GM19468 (cell line): ENCODE measurements at regions not wholly inside any gene's neighbourhood (a gene's known extent, or its start where the extent isn't known, plus 50 kb on each side); places are given as distances from the start of the nearest gene placed in this dataset.
"Not testable (repeated sequence)": the region's sequence is repeated elsewhere in the genome, so short reads cannot be mapped to it uniquely, and the experiment has no call there.

Source experiments
- ATAC-seq: cut with Tn5 transposase; IDR thresholded peaks from one replicate; pipeline ENCODE4 v1.9.1; 2021; ENCODE audit warnings: mild to moderate bottlenecking, moderate library complexity, moderate number of reproducible peaks; ENCODE audit not compliant: unreplicated experiment; ENCODE audit errors: extremely low read depth

DNA sequence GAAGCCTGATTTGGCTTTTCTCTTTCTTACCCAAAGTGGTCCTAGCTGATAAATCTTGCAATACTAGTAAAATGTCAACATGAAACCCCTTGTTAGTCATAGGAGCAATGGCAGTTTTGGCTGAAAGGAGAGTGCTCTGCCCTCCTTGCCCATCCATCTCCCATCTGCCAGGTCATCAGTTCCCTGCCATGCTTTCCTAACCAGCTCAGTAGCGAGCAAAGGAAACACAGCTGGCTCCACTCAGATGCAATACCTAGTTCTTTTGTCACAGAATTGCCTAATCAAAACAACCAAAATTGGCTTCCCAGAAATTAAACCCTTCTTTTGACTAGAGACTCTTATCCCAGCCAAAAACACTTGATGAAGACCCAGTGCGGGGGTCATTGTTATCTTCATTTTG is 733.0 kb downstream of the CCSER2 start:
- ATAC-seq: no peak

DNA sequence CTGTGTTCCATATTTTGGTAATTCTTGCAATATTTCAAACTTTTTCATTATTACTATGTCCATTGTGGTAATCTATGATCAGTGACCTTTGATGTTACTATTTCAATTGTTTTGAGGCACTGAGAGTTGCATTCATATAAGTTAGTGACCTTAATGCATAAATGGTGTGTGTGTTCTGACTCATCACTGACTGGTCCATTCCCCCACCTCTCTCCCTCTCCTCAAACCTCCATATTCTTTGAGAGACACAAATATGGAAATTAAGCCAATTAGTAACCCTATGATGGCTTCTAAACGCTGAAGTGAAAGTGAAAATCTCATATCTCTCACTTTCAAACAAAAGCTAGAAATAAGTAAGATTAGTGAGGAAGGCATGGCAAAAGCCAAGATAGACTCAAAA is 739.6 kb downstream of the CCSER2 start:
- no peak for ATAC-seq

DNA sequence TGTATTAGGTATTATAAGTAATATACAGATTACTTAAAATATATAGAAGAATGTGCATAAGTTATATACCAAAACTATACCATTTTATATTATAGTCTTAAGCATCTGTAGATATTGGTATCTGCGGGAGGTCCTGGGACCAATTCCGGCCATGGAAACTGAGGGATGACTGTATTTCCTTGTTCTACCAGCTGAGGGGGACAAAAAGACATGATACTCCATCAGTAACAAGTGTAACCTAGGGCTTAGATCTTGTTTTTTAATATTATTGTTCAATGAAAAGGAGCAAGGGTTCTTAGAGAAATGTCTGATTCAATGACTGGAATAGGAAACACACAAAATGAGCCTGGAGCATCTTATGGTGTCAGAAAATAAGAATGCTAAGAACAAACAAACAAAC is 752.5 kb downstream of the CCSER2 start:
- ATAC-seq: no peak

DNA sequence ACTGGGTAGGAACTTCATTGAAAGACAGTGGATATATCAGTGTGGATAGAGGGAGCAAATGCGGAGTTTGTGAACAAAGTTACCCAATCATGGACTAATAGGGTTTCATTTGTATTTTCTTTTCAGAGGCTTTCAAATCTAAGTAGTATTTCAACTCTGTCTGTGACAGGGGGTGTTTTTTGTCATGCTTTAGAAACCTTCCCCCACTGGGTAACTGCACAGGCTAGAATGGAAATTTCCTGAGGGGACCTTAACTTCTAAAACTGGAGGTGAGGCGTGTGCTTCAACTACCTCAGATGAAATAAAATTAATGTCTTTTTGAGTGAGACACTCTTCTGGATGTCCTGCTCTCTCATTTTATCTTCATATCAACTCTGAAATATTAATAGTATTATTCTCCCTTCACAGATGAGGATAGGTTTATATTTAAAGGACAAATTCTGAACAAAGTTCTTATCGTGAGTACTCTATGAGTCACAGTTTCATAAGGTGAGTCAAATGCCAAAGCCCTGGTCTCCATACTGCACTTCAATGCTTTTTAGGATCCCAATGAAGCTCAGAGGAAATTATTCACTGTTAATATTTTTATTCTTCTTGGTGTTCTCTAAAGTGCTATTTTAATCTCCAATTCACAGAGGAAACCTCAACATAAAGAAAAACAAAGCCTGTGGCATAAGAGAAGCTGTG is 770.6 kb downstream of the CCSER2 start:
- ATAC-seq: no peak

DNA sequence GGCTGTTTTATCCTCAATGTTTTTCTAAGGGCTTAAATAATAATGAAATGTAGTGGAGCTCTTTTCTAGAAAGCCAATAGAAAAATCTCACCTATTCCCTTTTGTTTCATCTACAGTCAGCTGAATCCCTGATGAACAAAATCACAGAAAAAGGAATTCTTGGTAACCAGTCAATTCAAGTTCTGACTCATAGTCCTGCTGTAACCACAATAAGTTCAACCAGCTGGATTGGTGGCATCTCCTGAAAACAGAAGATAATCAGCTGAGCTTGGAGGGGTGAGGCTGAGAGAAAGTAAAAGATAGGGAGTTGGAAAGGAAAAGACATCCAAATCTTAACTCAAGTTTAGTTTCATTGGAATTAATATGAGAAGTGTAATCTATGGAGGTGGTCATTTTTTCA is 772.1 kb downstream of the CCSER2 start:
- no peak for ATAC-seq

DNA sequence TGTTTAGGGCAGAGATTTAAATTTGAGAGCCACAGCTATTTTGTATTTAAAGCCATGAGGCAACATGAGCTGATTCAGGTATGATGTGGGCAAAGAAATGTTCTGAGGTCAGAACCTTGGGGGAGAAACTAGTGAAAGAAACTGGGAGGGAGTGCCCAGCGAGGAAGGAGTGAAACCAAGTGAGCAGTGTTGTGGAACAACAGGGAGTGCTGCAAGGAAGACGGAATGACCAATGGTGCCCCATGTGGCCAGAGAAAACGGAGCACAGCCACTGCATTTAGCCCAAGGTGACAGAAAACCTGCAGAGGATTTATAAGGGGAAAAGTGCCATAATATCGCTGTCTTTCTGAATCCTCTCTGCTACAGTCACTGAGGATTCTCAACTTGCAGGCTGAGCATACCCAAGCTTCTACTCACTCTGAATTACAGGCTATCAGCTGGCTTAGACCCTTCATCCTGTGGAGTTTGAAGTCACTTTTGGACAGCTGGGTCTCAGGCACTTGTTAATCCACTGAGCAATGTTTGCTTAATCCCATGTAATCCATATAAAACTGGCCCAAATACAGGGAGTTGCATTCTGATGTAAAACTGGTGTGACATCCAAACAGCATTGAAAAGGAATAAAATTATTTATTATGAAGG is 777.3 kb downstream of the CCSER2 start:
- no peak for ATAC-seq

DNA sequence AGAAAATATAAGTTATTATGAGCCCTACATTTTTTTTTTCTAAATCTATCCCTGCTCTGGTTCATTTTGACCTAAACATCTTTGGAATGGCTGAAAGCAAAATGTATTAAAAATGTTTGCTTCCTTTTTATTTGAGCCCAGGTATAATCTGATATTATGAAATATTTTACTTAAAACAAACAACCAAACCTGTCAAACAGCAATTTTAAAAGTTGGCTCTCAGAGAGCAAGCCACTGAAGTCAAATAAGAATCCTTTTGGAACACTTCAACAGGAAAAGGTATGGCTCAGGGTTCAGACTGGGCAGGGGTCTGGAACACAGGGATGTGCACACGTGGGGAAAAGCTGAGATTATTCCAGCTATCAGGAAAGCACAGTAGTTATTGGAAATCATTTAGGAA is 782.9 kb downstream of the CCSER2 start:
- ATAC-seq: no peak

DNA sequence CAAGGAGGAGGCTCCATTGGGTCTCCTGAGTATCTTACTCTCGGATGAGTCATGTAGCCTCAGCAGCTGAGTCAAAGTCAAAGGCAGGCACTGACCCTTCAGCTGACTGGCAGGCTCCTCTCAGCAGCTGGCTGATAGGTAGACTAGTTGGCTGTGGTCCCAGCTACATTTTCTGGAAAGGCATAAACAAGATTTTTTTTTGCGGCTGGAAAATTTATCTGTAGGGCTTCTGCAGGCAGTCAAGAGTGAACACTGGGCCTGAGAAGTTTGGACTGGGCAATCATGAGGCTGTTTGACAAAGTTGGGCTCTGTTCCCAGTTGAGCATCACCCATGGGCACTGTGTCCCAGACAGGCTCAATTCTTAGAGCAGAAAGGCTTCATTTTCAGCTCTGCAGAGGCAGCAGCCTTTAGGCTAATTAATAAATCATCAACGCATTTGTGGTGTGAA is 796.2 kb downstream of the CCSER2 start:
- ATAC-seq: no peak

DNA sequence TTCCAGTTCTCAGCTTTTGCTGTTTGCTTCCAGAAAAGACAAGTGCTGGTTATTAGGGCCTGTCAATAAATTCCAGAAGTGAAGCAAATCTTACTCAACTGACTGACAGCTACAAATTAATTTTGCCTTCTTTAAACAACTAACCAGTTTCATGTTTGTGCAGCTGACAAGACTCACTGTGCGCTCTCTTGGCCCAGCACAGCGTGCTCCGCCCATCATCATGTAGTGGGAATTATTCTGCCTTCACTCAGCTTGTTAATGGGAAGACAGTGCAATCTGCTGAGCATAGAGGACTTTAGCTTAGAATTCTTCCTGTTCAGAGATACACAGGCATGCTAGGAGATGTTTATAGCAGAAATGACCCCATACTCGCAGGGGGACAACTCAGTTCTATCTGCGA is 808.9 kb downstream of the CCSER2 start:
- no peak for ATAC-seq

DNA sequence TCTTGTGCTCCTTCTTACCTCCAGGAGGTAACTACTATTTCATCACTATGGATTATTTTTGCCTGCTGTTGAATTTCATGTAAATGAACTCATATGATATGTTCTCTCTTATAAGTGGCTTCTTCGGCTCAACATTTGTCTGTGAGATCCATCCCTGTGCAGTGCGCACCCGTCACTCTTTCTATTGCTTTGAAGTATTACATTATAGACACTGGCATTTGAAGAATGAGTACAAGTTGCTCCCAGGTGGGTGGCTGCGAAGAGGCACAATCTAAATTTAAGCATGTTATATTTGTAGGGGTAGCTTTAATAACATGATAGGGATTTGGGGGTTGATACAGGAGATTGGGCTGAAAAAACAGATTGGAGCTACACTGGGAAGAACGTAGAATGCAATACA is 809.7 kb downstream of the CCSER2 start:
- no peak for ATAC-seq

DNA sequence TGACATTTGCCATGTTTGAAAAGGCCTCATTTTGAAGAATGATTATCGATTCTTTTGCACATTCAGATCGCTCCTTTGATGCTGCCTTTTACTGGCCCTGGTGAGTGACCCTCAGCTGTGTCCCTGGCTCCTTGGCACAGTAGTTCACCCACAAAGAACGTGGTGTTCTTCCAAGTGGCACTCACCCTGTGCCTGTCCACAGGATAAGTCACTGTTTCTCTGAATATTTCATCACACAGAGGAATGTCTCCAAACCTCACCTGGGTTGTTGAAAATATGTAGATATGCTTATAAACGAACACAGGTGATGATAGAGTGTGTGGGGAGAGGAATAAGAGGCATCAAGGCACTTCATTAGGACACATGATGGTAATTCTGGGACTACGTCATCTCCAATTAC is 810.7 kb downstream of the CCSER2 start:
- ATAC-seq: no peak

DNA sequence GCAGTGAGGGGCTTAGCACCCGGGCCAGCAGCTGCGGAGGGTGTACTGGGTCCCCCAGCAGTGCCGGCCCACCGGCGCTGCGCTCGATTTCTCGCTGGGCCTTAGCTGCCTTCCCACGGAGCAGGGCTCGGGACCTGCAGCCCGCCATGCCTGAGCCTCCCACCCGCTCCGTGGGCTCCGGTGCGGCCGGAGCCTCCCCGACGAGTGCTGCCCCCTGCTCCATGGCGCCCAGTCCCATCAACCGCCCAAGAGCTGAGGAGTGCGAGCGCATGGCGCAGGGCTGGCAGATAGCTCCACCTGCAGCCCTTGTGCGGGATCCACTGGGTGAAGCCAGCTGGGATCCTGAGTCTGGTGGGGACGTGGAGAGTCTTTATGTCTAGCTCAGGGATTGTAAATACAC is 813.1 kb downstream of the CCSER2 start:
- ATAC-seq: not testable (repeated sequence)

DNA sequence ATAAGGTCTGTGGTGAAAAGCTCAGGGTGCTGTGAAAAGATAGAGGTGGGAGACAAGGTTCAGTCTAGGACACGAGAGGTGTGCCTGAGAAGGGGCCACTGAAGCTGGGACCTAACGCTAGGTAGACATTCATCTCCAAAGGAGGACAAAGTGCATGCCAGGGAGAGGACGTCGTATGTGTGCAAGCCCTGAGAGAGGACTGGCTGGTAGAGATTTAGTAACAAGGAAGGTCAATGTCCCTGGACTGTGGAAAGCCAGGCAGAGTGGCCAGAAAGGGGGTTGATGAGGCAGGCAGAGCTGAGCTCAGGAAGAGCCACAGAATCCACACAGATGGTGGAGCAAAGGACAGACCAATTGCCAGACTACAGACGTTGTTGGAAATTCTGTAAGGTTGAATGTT is 817.6 kb downstream of the CCSER2 start:
- ATAC-seq: no peak

DNA sequence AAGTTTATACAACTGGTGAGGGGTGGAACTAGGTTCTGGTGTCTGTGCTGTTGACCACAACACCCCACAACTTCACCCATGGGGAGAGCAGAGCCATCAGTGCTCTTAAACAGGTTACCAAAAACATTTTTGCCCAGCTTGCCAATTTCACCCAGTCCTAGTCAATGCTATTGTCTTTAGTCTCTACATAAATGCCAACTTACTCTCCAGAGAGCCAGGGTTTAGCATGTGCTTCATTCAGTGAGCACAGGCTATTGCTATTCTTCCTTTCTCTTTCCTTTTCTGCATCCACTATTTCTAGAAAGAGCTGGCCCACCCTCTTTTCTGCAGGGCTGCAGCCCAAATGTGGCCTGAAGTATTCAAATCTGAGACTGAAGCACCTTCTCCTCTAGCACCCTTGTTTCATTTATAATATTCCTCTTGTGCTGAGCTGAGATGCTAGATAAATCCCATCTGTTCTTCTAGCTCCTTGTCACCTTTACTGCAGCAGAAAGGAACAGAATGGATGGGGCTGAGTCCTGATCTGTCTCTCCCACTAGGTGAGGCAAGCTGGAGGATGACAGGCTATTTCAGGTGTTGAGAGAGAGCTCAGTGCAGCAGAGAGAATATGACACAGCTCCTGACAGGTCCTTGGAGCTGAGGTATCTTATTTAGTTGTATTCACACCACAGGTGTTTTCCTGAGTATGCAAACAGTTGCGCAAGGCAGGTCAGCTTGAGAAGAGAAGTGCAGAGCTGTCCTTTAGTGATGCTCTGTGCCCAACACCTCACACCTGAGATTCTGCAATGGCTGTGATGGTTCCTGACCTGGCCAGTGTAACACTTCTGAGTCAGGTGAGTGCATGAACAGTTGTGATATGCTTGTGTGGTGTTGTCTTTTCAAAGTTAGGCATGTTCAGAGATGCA is 819.2 kb downstream of the CCSER2 start:
- ATAC-seq: no peak

DNA sequence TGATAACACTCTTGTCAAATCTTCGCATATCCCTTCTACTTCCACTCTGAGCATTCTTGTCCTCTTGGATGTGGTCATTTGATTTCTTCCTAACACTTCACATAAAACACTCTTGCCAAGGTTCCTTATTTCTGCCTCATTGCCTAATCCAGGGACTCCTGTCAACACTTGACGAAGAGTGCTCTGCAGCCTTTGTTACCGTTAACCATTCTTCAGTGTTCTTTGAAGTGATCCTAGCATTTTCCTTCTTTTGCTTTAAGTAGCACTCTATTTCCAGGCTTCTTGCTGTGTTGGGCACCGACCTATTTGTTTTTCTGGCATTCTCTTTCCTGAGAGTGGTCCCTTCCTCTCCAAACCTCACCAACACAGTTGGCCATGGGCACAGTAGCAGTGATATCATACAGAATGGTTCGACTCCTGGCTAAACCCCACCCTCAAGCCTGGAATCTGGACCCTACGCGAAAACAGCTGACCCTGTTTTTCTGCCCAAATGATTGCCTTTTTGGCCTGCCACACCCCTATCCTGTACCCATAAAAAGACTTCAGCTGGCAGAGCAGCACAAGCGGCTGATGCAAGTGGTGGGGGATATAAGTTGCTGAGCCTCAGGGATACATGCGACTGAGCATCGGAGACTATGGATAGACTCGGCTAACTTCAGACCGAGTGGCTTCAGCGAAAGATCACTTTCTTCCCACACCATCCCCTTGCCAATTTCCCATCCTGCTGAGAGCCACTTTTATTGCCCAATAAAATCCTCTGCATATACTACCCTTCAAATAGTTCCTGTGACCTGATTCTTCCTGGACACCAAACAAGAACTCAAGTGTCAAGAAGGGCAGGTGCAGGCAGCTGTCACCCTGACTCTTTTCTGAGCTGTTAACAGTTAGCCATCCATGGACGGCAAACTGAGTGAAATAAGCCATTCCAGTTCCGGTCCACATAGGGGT is 820.6 kb downstream of the CCSER2 start:
- ATAC-seq: no peak

DNA sequence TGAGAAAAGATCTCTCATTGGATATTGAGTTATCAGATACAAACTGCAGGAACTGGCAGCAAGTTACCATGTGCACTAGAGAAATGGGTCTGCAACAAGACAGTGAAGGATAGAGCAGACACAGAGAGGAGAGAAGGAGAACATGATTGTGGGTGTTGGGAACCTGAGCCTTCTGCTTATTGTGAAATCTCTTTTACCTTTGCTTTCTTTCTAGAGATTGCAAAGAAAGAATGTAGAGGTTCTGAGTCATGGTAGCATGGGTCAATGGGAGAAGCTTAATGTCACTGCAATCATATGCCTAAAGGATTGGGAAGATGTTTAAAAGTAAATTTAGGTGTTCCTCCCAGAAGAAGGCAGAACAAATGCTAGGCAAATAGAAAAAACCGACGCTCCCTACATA is 821.4 kb downstream of the CCSER2 start:
- no peak for ATAC-seq

DNA sequence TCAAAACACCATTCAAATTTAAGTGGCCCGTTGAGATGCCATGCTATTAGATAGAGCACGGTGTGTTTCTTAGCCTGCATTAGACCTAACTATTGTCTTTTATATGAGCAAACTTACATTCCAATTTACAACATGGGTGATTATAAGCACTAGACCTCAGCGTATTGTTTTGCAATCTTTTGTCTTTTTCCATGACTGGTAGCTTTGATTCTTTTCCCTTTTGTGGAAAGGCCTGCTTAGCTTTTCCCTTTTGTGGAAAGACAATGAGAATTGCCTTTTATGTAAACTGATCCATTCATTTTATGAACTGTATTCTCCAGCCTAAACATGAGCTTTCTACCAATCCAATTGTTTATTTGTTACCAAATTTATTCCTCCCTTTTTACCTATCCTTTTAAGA is 823.1 kb downstream of the CCSER2 start:
- no peak for ATAC-seq

DNA sequence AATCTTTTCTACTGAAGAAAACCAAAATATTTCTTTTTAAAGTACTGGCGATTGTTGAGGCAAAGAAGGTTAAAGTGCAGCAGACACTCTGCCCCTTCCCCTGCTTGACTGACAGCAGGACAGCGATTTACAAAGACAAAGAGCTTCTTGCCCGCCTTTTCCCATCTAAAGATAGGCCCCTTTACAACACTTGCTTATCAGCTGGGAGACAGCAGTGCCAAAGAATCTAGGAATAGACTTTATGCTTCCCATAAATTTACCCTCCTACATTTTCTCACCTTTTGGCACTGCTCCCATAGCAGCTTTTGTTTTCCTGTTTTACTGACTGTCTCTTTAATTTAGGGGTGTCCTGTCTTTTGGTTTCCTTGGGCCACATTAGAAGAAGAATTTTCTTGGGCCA is 824.1 kb downstream of the CCSER2 start:
- no peak for ATAC-seq

DNA sequence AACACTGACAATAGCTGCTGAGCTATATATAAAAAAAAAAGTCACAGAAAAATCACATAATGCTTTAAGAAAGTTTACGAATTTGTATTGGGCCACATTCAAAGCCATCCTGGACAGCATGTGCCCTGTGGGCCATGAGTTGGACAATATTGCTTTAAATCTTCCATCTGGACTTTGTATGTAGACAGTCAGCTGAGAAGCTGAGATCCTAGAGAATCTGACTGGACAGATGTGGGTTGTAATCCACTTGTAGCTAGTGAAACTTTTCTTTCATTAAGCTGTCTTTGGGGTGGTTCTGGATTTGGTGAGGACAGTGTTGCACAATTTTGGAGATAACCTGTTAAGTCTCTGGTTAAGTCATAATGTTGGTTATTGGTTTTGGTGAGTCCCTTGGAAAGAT is 824.5 kb downstream of the CCSER2 start:
- ATAC-seq: no peak

DNA sequence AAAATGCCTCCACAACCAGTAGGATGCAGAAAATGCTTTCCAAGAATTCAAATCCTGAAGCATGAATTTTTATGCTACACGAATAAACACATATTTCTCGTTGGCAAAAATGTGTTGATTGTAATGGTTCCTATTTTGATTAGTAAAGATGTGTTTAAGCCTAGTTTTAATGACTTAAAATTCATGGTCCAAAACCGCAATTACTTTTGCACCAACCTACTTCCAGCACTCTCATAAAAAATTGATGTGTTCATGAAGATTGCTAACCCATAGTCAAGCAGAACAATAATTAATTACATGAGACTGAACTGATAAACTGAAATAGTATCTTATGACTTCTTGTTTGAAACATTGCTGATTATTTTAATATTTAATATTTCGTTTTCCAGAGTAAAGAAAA is 828.8 kb downstream of the CCSER2 start:
- ATAC-seq: no peak
